Natural killer cell (primary cell): ENCODE measurements at regions not wholly inside any gene's neighbourhood (a gene's known extent, or its start where the extent isn't known, plus 50 kb on each side); places are given as distances from the start of the nearest gene placed in this dataset.

Source experiments
- ATAC-seq, 3 donors: fragments of 150-1000 bp in 2 of 3; fragments of 200-7000 bp in 1 of 3; cut with Tn5 transposase; 1 replicate in 1 of 3; 2 replicates in 2 of 3; pipeline ENCODE4 v1.10.0; 2021; ENCODE audit warnings: mild to moderate bottlenecking in 2 of 3, moderate library complexity in 2 of 3
- DNase-seq, 2 donors: peaks; one replicate each; pipeline versions ENCODE4 v3.0.0 to v3.0.0-alpha.2; 2013 to 2021; ENCODE audit warnings: mixed read lengths in 1 of 2
- H3K27ac ChIP-seq: one replicate; pipeline ENCODE4 v1.5.1; 2013; ENCODE audit warnings: mild to moderate bottlenecking, low read length
- H3K27me3 ChIP-seq: one replicate; pipeline ENCODE4 v1.6.1; 2013; ENCODE audit warnings: low read length; ENCODE audit not compliant: control insufficient read depth, insufficient read depth
- H3K36me3 ChIP-seq: one replicate; pipeline ENCODE4 v1.6.1; 2013; ENCODE audit warnings: low read length; ENCODE audit not compliant: control insufficient read depth, insufficient read depth
- H3K4me1 ChIP-seq: one replicate; pipeline ENCODE4 v1.6.1; 2013; ENCODE audit warnings: low read length; ENCODE audit not compliant: control insufficient read depth, insufficient read depth
- H3K4me3 ChIP-seq: one replicate; pipeline ENCODE4 v1.5.1; 2013; ENCODE audit warnings: low read length
- H3K9me3 ChIP-seq: one replicate; pipeline ENCODE4 v1.6.1; 2013; ENCODE audit warnings: low read length; ENCODE audit not compliant: control insufficient read depth, insufficient read depth
- H3K27ac Mint-ChIP-seq, 2 donors: one replicate each; pipeline ENCODE4 v1.8.0; 2022; ENCODE audit warnings: mild to moderate bottlenecking in 2 of 2, mixed read lengths in 2 of 2, moderate library complexity in 1 of 2
- H3K27me3 Mint-ChIP-seq, 2 donors: one replicate each; pipeline ENCODE4 v1.8.0; 2022; ENCODE audit warnings: low read depth in 2 of 2, mixed read lengths in 2 of 2
- H3K36me3 Mint-ChIP-seq: one replicate; pipeline ENCODE4 v1.8.0; 2022; ENCODE audit warnings: mixed read lengths
- H3K4me1 Mint-ChIP-seq, 2 donors: one replicate each; pipeline ENCODE4 v1.8.0; 2022; ENCODE audit warnings: mixed read lengths in 2 of 2
- H3K4me3 Mint-ChIP-seq: one replicate; pipeline ENCODE4 v1.8.0; 2022; ENCODE audit warnings: mild to moderate bottlenecking, moderate library complexity, mixed read lengths
- H3K9me3 Mint-ChIP-seq, 2 donors: one replicate each; pipeline ENCODE4 v1.8.0; 2022; ENCODE audit warnings: mixed read lengths in 2 of 2
- CTCF ChIP-seq: fragments of 200-600 bp; IDR thresholded peaks from one replicate; pipeline ENCODE4 v1.8.0; 2022; ENCODE audit warnings: antibody characterized with exemption
- WGBS: methylation state at CpG from one replicate; pipeline ENCODE4 v1.1.7; 2013; ENCODE audit warnings: missing lambda C conversion rate; ENCODE audit not compliant: insufficient coverage; 5-methylcytosine and 5-hydroxymethylcytosine counted together
- intact Hi-C: fragments of 100-400 bp; cut with micrococcal nuclease; formaldehyde crosslinking; loops from one replicate; pipeline ENCODE4 v1.14.2; 2022

- no peak overlapping the region for H3K27ac ChIP-seq
- H3K27ac Mint-ChIP-seq = no peak overlapping the region
- no peak for ATAC-seq
- no peak for DNase-seq
- no peak overlapping the region for H3K4me3 Mint-ChIP-seq
- H3K36me3 Mint-ChIP-seq = no peaks in the 10 kb centered on the region
- no peaks in the 10 kb centered on the region for H3K27me3 ChIP-seq
- WGBS = 88% methylated on average over 11 of the region's 11 CpGs
- H3K36me3 ChIP-seq = no peaks in the 10 kb centered on the region
- intact Hi-C loops = no loop called here
- TF ChIP-seq CTCF = no peak
- peaks cover 0 to 3% of the 10 kb centered on the region in 2 donors for H3K9me3 Mint-ChIP-seq
- H3K27me3 Mint-ChIP-seq = peaks cover 0 to 7% of the 10 kb centered on the region in 2 donors
- no peak overlapping the region for H3K4me3 ChIP-seq
- H3K4me1 Mint-ChIP-seq = no peaks in the 10 kb centered on the region
- no peaks in the 10 kb centered on the region for H3K9me3 ChIP-seq
- no peaks in the 10 kb centered on the region for H3K4me1 ChIP-seq
These were observed 140.2 kb upstream of the KCNK1 start for GRCh38 chr1:233473549-233474204.

- H3K9me3 Mint-ChIP-seq = peaks cover 0 to 2% of the 10 kb centered on the region in 2 donors
- H3K36me3 ChIP-seq = no peaks in the 10 kb centered on the region
- H3K27ac Mint-ChIP-seq = no peak overlapping the region
- H3K27ac ChIP-seq = no peak overlapping the region
- intact Hi-C loops = no loop called here
- DNase-seq (no peak), ATAC-seq (no peak)
- no peaks in the 10 kb centered on the region for H3K4me1 Mint-ChIP-seq
- H3K4me1 ChIP-seq = no peaks in the 10 kb centered on the region
- H3K4me3 Mint-ChIP-seq = no peak overlapping the region
- no peaks in the 10 kb centered on the region for H3K36me3 Mint-ChIP-seq
- peaks cover 0 to 5% of the 10 kb centered on the region in 2 donors for H3K27me3 Mint-ChIP-seq
- no peaks in the 10 kb centered on the region for H3K27me3 ChIP-seq
- no peak overlapping the region for H3K4me3 ChIP-seq
- H3K9me3 ChIP-seq = no peaks in the 10 kb centered on the region
- TF ChIP-seq CTCF = no peak
These were observed 136.5 kb upstream of the KCNK1 start for GRCh38 chr1:233477359-233477758.

DNA sequence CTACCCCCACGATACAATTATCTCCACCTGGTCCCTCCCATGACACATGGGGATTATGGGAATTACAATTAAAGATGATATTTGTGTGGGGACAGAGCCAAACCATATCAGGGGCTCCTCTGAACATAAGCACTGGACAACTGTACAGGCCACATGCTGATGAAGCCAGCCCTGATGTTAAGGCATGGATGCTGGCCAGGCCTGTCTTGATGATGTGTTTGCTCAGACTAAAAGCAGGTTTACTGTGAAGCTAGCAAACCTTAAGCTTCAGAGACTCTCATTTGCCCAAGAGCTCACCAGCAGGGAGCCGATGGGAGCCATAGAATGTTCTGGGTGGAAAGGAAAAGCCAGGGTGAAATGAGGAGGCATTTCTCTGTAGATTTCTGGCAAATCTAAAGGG is 135.3 kb upstream of the KCNK1 start:
- H3K27ac Mint-ChIP-seq = no peak overlapping the region
- no peaks in the 10 kb centered on the region for H3K27me3 ChIP-seq
- no peak overlapping the region for H3K4me3 Mint-ChIP-seq
- no peaks in the 10 kb centered on the region for H3K4me1 Mint-ChIP-seq
- H3K27ac ChIP-seq = no peak overlapping the region
- no peaks in the 10 kb centered on the region for H3K36me3 ChIP-seq
- ATAC-seq (no peak), DNase-seq (no peak)
- no peaks in the 10 kb centered on the region for H3K4me1 ChIP-seq
- no peaks in the 10 kb centered on the region for H3K9me3 ChIP-seq
- no peaks in the 10 kb centered on the region for H3K27me3 Mint-ChIP-seq
- intact Hi-C loops = no loop called here
- H3K9me3 Mint-ChIP-seq = no peaks in the 10 kb centered on the region
- no peak overlapping the region for H3K4me3 ChIP-seq
- WGBS = 77% methylated on average over 1 of the region's 2 CpGs
- no peaks in the 10 kb centered on the region for H3K36me3 Mint-ChIP-seq
- no peak for TF ChIP-seq CTCF
